IMR-90 (cell line): ENCODE measurements at regions not wholly inside any gene's neighbourhood (a gene's known extent, or its start where the extent isn't known, plus 50 kb on each side); places are given as distances from the start of the nearest gene placed in this dataset.

Experiments used
- ATAC-seq: fragments of 200-7000 bp; cut with Tn5 transposase; 2 replicates; pipeline ENCODE4 v1.9.1; 2020; ENCODE audit warnings: low read depth, mild to moderate bottlenecking, moderate library complexity
- BruUV-seq: library from RNA; stranded (reverse); fragments of 400-500 nt; replicated peaks from 2 replicates; lab custom pipeline; 2021; lab: Mats Ljungman, UMichigan
- CTCF ChIA-PET: fragments of 300-600 bp; formaldehyde crosslinking; extraction: SDS; loops from one replicate; lab custom pipeline; 2021; ENCODE audit warnings: antibody characterized with exemption; lab: Yijun Ruan, JAX
- POLR2A ChIA-PET: fragments of 300-600 bp; sonication (Branson Sonifier 250); formaldehyde crosslinking; loops from one replicate; lab custom pipeline; 2022; ENCODE audit warnings: antibody characterized with exemption; ENCODE audit not compliant: unreplicated experiment; lab: Charles Lee
- DNase-seq: peaks from one replicate; pipeline ENCODE4 v3.0.0; 2013
- H2AFZ ChIP-seq: replicated peaks from 2 replicates; pipeline ENCODE3; 2013; ENCODE audit warnings: low read length, mild to moderate bottlenecking; ENCODE audit not compliant: poor library complexity
- H2AK5ac ChIP-seq: 2 replicates; pipeline ENCODE4 v1.6.1; 2013; ENCODE audit warnings: low read depth, low read length, inconsistent platforms
- H2AK9ac ChIP-seq: replicated peaks from 2 replicates; pipeline ENCODE3; 2013; ENCODE audit warnings: mild to moderate bottlenecking, low read depth, low read length, moderate library complexity; ENCODE audit not compliant: poor library complexity
- H2BK120ac ChIP-seq: 2 replicates; pipeline ENCODE4 v1.6.1; 2013; ENCODE audit warnings: low read depth, low read length, inconsistent platforms
- H2BK15ac ChIP-seq: 3 replicates; pipeline ENCODE4 v1.6.1; 2013; ENCODE audit warnings: low read depth, low read length, inconsistent platforms
- H2BK20ac ChIP-seq: 2 replicates; pipeline ENCODE4 v1.6.1; 2013; ENCODE audit warnings: low read depth, mild to moderate bottlenecking, inconsistent platforms, low read length, moderate library complexity
- H2BK5ac ChIP-seq: 2 replicates; pipeline ENCODE4 v1.6.1; 2013; ENCODE audit warnings: mild to moderate bottlenecking, low read depth, low read length, inconsistent platforms; ENCODE audit not compliant: poor library complexity, severe bottlenecking
- H3K14ac ChIP-seq: replicated peaks from 2 replicates; pipeline ENCODE4 v1.6.1; 2013; ENCODE audit warnings: low read depth, low read length, inconsistent platforms
- H3K18ac ChIP-seq: 2 replicates; pipeline ENCODE4 v1.6.1; 2013; ENCODE audit warnings: low read depth, low read length, control low read depth
- H3K23ac ChIP-seq: 2 replicates; pipeline ENCODE4 v1.6.1; 2013; ENCODE audit warnings: low read depth, low read length, inconsistent platforms
- H3K27ac ChIP-seq: 2 replicates; pipeline ENCODE4 v1.5.1; 2013; ENCODE audit warnings: mild to moderate bottlenecking, control low read depth, low read length; ENCODE audit not compliant: insufficient read depth
- H3K27me3 ChIP-seq: 2 replicates; pipeline ENCODE4 v1.6.1; 2013; ENCODE audit warnings: low read length; ENCODE audit not compliant: control insufficient read depth, insufficient read depth
- H3K36me3 ChIP-seq: 2 replicates; pipeline ENCODE4 v1.6.1; 2013; ENCODE audit warnings: low read length, mixed read lengths; ENCODE audit not compliant: control insufficient read depth, insufficient read depth
- H3K4ac ChIP-seq: 2 replicates; pipeline ENCODE4 v1.6.1; 2013; ENCODE audit warnings: low read depth, low read length, inconsistent platforms
- H3K4me1 ChIP-seq: 2 replicates; pipeline ENCODE4 v1.6.1; 2013; ENCODE audit warnings: low read length, mixed read lengths; ENCODE audit not compliant: control insufficient read depth, insufficient read depth
- H3K4me2 ChIP-seq: 2 replicates; pipeline ENCODE4 v1.6.1; 2013; ENCODE audit warnings: low read depth, mild to moderate bottlenecking, control low read depth, low read length, moderate library complexity
- H3K4me3 ChIP-seq: 2 replicates; pipeline ENCODE4 v1.5.1; 2013; ENCODE audit warnings: low read depth, mild to moderate bottlenecking, control low read depth, low read length, moderate library complexity; ENCODE audit not compliant: insufficient read depth
- H3K56ac ChIP-seq: 2 replicates; pipeline ENCODE4 v1.6.1; 2013; ENCODE audit warnings: low read length, inconsistent platforms; ENCODE audit not compliant: insufficient read depth; ENCODE audit errors: extremely low read depth
- H3K79me1 ChIP-seq, 2 experiments: 2 replicates each; pipeline ENCODE4 v1.6.1; 2013; ENCODE audit warnings: low read length in 2 of 2, inconsistent platforms in 1 of 2, low read depth in 1 of 2
- H3K9ac ChIP-seq: 2 replicates; pipeline ENCODE4 v1.6.1; 2013; ENCODE audit warnings: low read depth, low read length, control low read depth
- H3K9me1 ChIP-seq: 2 replicates; pipeline ENCODE4 v1.6.1; 2013; ENCODE audit warnings: low read length, inconsistent platforms; ENCODE audit not compliant: insufficient read depth
- H3K9me3 ChIP-seq: 2 replicates; pipeline ENCODE4 v1.6.1; 2013; ENCODE audit warnings: low read length; ENCODE audit not compliant: control insufficient read depth, insufficient read depth
- H4K20me1 ChIP-seq: 2 replicates; pipeline ENCODE4 v1.6.1; 2013; ENCODE audit warnings: low read length, inconsistent platforms; ENCODE audit not compliant: insufficient read depth
- H4K5ac ChIP-seq: 2 replicates; pipeline ENCODE4 v1.6.1; 2013; ENCODE audit warnings: mild to moderate bottlenecking, low read depth, low read length, control low read depth
- H4K8ac ChIP-seq, 2 experiments: 2 replicates each; pipeline ENCODE4 v1.6.1; 2013; ENCODE audit warnings: low read depth in 2 of 2, low read length in 2 of 2, control low read depth in 1 of 2, inconsistent platforms in 1 of 2
- H4K91ac ChIP-seq: 2 replicates; pipeline ENCODE4 v1.6.1; 2013; ENCODE audit warnings: low read depth, low read length, inconsistent platforms; ENCODE audit not compliant: insufficient read depth
- BHLHE40 ChIP-seq: fragments of 150-350 bp; IDR thresholded peaks from 2 replicates; pipeline ENCODE4 v1.6.1; 2016; ENCODE audit warnings: mild to moderate bottlenecking, low read depth, low read length
- CEBPB ChIP-seq: IDR thresholded peaks from 2 replicates; pipeline ENCODE4 v1.6.1; 2012; ENCODE audit warnings: low read depth, low read length, improper control_type of control experiment
- CHD1 ChIP-seq: IDR thresholded peaks from 2 replicates; pipeline ENCODE4 v1.6.1; 2012; ENCODE audit warnings: low read depth, low read length, improper control_type of control experiment
- CTCF ChIP-seq: conservative IDR thresholded peaks from 2 replicates; pipeline ENCODE4 v1.5.1; 2012; ENCODE audit warnings: mild to moderate bottlenecking, low read depth, low read length, improper control_type of control experiment
- ELK1 ChIP-seq: fragments of 150-350 bp; IDR thresholded peaks from 2 replicates; pipeline ENCODE4 v1.6.1; 2016; ENCODE audit warnings: low read depth, mild to moderate bottlenecking, low read length, moderate library complexity, borderline replicate concordance
- FOS ChIP-seq: fragments of 150-350 bp; IDR thresholded peaks from 2 replicates; pipeline ENCODE4 v1.6.1; 2016; ENCODE audit warnings: low read depth, low read length
- MAFK ChIP-seq: IDR thresholded peaks from 2 replicates; pipeline ENCODE4 v1.6.1; 2012; ENCODE audit warnings: low read depth, low read length, improper control_type of control experiment
- MAZ ChIP-seq: IDR thresholded peaks from 2 replicates; pipeline ENCODE4 v1.6.1; 2012; ENCODE audit warnings: low read depth, mild to moderate bottlenecking, low read length, improper control_type of control experiment, moderate library complexity, borderline replicate concordance
- MXI1 ChIP-seq: IDR thresholded peaks from 2 replicates; pipeline ENCODE4 v1.6.1; 2012; ENCODE audit warnings: low read depth, mild to moderate bottlenecking, low read length, moderate library complexity, borderline replicate concordance
- NFE2L2 ChIP-seq: fragments of 150-350 bp; IDR thresholded peaks from 2 replicates; pipeline ENCODE4 v1.6.1; 2016; ENCODE audit warnings: low read depth, mild to moderate bottlenecking, low read length
- POLR2A ChIP-seq: IDR thresholded peaks from 2 replicates; pipeline ENCODE4 v1.6.1; 2012; ENCODE audit warnings: mild to moderate bottlenecking, low read depth, low read length
- RAD21 ChIP-seq: IDR thresholded peaks from 2 replicates; pipeline ENCODE4 v1.6.1; 2012; ENCODE audit warnings: low read length, improper control_type of control experiment
- RCOR1 ChIP-seq: IDR thresholded peaks from 2 replicates; pipeline ENCODE4 v1.6.1; 2012; ENCODE audit warnings: mild to moderate bottlenecking, low read length, improper control_type of control experiment; ENCODE audit not compliant: insufficient replicate concordance
- RFX5 ChIP-seq: IDR thresholded peaks from 2 replicates; pipeline ENCODE4 v1.8.0; 2012; ENCODE audit warnings: low read depth, mild to moderate bottlenecking, low read length, moderate library complexity
- SMC3 ChIP-seq: fragments of 150-350 bp; IDR thresholded peaks from 2 replicates; pipeline ENCODE4 v1.6.1; 2016; ENCODE audit warnings: low read depth, mild to moderate bottlenecking, antibody characterized with exemption, low read length, moderate library complexity
- USF2 ChIP-seq: fragments of 150-350 bp; IDR thresholded peaks from 2 replicates; pipeline ENCODE4 v1.6.1; 2017; ENCODE audit warnings: mild to moderate bottlenecking, antibody characterized with exemption, low read length, low read depth
- WGBS, 2 experiments: methylation state at CpG; one replicate each; pipeline versions ENCODE4 v1.1.5 to v1.1.7; 2013; ENCODE audit warnings: missing lambda C conversion rate in 2 of 2; ENCODE audit not compliant: insufficient read length in 1 of 2; ENCODE audit errors: extremely low coverage in 2 of 2; 5-methylcytosine and 5-hydroxymethylcytosine counted together
- dilution Hi-C: fragments of 300-500 bp; cut with HindIII; formaldehyde crosslinking; loops from one replicate; pipeline ENCODE4 v1.14.3; 2018; ENCODE audit warnings: low sequenced_read_pairs; ENCODE audit not compliant: unreplicated experiment
- in situ Hi-C: fragments of 300-500 bp; cut with MboI; formaldehyde crosslinking; loops from 3 replicates; pipeline ENCODE4 v1.14.3; 2019; ENCODE audit warnings: low sequenced_read_pairs, inconsistent platforms, mixed read lengths
- intact Hi-C: fragments of 100-400 bp; cut with micrococcal nuclease; formaldehyde crosslinking; loops from 2 replicates; pipeline ENCODE4 v1.10.0; 2022

GRCh38 chr1:220967911-220968310, 88.7 kb downstream of the HLX start:
- H2BK5ac ChIP-seq: no peak overlapping the region
- TF ChIP-seq CTCF (no peak), CHD1 (no peak), MAFK (no peak), RFX5 (no peak), CEBPB (no peak), POLR2A (no peak), RCOR1 (no peak), RAD21 (no peak), ELK1 (no peak), MAZ (no peak), NFE2L2 (no peak), MXI1 (no peak), USF2 (no peak), FOS (no peak), SMC3 (no peak), BHLHE40 (no peak)
- no peak overlapping the region for H3K4me2 ChIP-seq
- H3K9ac ChIP-seq: no peak overlapping the region
- DNase-seq (no peak), ATAC-seq (no peak)
- H3K27me3 ChIP-seq: no peaks in the 10 kb centered on the region
- ChIA-PET CTCF (no interaction called here), POLR2A (no interaction called here)
- H3K4ac ChIP-seq: no peak overlapping the region
- no peaks in the 10 kb centered on the region for H4K20me1 ChIP-seq
- H3K18ac ChIP-seq: no peak overlapping the region
- H3K9me1 ChIP-seq: no peaks in the 10 kb centered on the region
- no peak overlapping the region for H2BK15ac ChIP-seq
- H2AFZ ChIP-seq: no peak overlapping the region
- H4K91ac ChIP-seq: no peak overlapping the region
- BruUV-seq: no TSS peak
- no peak overlapping the region for H3K27ac ChIP-seq
- no peak overlapping the region for H2AK5ac ChIP-seq
- H3K14ac ChIP-seq: no peak overlapping the region
- no peak overlapping the region for H3K4me3 ChIP-seq
- no peak overlapping the region for H2AK9ac ChIP-seq
- in situ Hi-C loops: no loop called here
- dilution Hi-C loops: no loop called here
- H3K9me3 ChIP-seq: no peaks in the 10 kb centered on the region
- no peak overlapping the region for H3K56ac ChIP-seq
- intact Hi-C loops: loop anchor here (10.0 kb wide), 1 partner anchor 153 kb away; no protein-coding TSS in a partner anchor
- H4K8ac ChIP-seq: no peak overlapping the region
- no peak overlapping the region for H2BK120ac ChIP-seq
- H4K5ac ChIP-seq: no peak overlapping the region
- H3K79me1 ChIP-seq: no peaks in the 10 kb centered on the region
- H3K36me3 ChIP-seq: no peaks in the 10 kb centered on the region
- WGBS, 2 experiments: no CpG with 5 or more reads among the region's 2 CpGs
- H3K4me1 ChIP-seq: no peaks in the 10 kb centered on the region
- H2BK20ac ChIP-seq: no peak overlapping the region
- H3K23ac ChIP-seq: no peak overlapping the region
